Endothelial cell of umbilical vein (primary cell): ENCODE measurements at regions not wholly inside any gene's neighbourhood (a gene's known extent, or its start where the extent isn't known, plus 50 kb on each side); places are given as distances from the start of the nearest gene placed in this dataset.

Source experiments
- BruUV-seq: library from RNA; stranded (reverse); fragments of 400-500 nt; replicated peaks from 2 replicates; lab custom pipeline; 2021; lab: Mats Ljungman, UMichigan
- CTCF ChIA-PET: fragments of 300-600, 350-600 bp; sonication (Branson Sonifier 250); formaldehyde crosslinking; loops from one replicate; lab custom pipeline; 2021; ENCODE audit warnings: antibody characterized with exemption, inconsistent platforms; lab: Charles Lee
- POLR2A ChIA-PET: fragments of 300-600, 350-600 bp; sonication (Branson Sonifier 250); formaldehyde crosslinking; loops from one replicate; lab custom pipeline; 2021; ENCODE audit warnings: antibody characterized with exemption, inconsistent platforms; lab: Charles Lee
- DNase-seq: peaks from one replicate; pipeline ENCODE4 v3.0.0-alpha.2; 2011; ENCODE audit warnings: low read depth, low spot score
- FAIRE-seq: peaks from 2 replicates; lab custom pipeline; 2011; peaks lifted over from hg19 to GRCh38; lab: Jason Lieb, UNC
- H2AFZ ChIP-seq: 2 replicates; pipeline ENCODE4 v1.6.0; 2012; ENCODE audit warnings: low read depth, low read length, control low read depth, inconsistent platforms
- H3K27ac ChIP-seq: 2 replicates; pipeline ENCODE4 v1.5.1; 2011; ENCODE audit warnings: low read depth, mild to moderate bottlenecking, control low read depth, low read length, moderate library complexity; ENCODE audit not compliant: insufficient read depth
- H3K27me3 ChIP-seq, 2 experiments: 2 replicates each; pipeline versions ENCODE4 v1.6.0 to v1.6.1; 2011; ENCODE audit warnings: low read length in 2 of 2, mixed read lengths in 1 of 2; ENCODE audit not compliant: control insufficient read depth in 2 of 2, insufficient read depth in 2 of 2
- H3K36me3 ChIP-seq, 2 experiments: 2 replicates in 1 of 2; 3 replicates in 1 of 2; pipeline ENCODE4 v1.5.1; 2011; ENCODE audit warnings: low read length in 2 of 2, mild to moderate bottlenecking in 1 of 2, moderate library complexity in 1 of 2; ENCODE audit not compliant: control insufficient read depth in 2 of 2, insufficient read depth in 2 of 2; ENCODE audit errors: extremely low read depth in 1 of 2
- H3K4me1 ChIP-seq: 3 replicates; pipeline ENCODE4 v1.5.1; 2011; ENCODE audit warnings: mild to moderate bottlenecking, low read length; ENCODE audit not compliant: control insufficient read depth, insufficient read depth; ENCODE audit errors: extremely low read depth
- H3K4me2 ChIP-seq: 2 replicates; pipeline ENCODE4 v1.6.1; 2011; ENCODE audit warnings: low read length, control low read depth, mixed read lengths; ENCODE audit not compliant: insufficient read depth
- H3K4me3 ChIP-seq, 3 experiments: fragments of 200-600 bp in 1 of 3; sonication (generic), shearing (Covaris generic) in 1 of 3; replicated peaks in 1 of 3; 2 replicates each; pipeline ENCODE4 v1.5.1; 2011 to 2016; ENCODE audit warnings: control low read depth in 3 of 3, low read length in 3 of 3, mild to moderate bottlenecking in 2 of 3, inconsistent platforms in 1 of 3, low read depth in 1 of 3, moderate library complexity in 1 of 3; ENCODE audit not compliant: insufficient read depth in 1 of 3
- H3K79me2 ChIP-seq: 2 replicates; pipeline ENCODE4 v1.6.0; 2012; ENCODE audit warnings: low read length, inconsistent platforms; ENCODE audit not compliant: control insufficient read depth, insufficient read depth
- H3K9ac ChIP-seq: replicated peaks from 2 replicates; pipeline ENCODE3; 2011; ENCODE audit warnings: low read length, control low read depth; ENCODE audit not compliant: insufficient read depth; ENCODE audit errors: extremely low read depth
- H3K9me1 ChIP-seq: replicated peaks from 3 replicates; pipeline ENCODE4 v1.6.0; 2011; ENCODE audit warnings: mild to moderate bottlenecking, low read length; ENCODE audit not compliant: control insufficient read depth, insufficient read depth; ENCODE audit errors: extremely low read depth
- H3K9me3 ChIP-seq: replicated peaks from 2 replicates; pipeline ENCODE4 v1.5.1; 2012; ENCODE audit warnings: low read length, inconsistent platforms; ENCODE audit not compliant: control insufficient read depth, insufficient read depth
- H4K20me1 ChIP-seq: replicated peaks from 2 replicates; pipeline ENCODE3; 2011; ENCODE audit warnings: mild to moderate bottlenecking, low read length; ENCODE audit not compliant: control insufficient read depth, insufficient read depth; ENCODE audit errors: extremely low read depth
- CTCF ChIP-seq, 2 donors: IDR thresholded peaks; 1 replicate in 1 of 2; 2 replicates in 1 of 2; pipeline ENCODE4 v1.5.1; 2011; ENCODE audit warnings: low read length in 2 of 2, mild to moderate bottlenecking in 2 of 2, moderate library complexity in 2 of 2, control low read depth in 1 of 2, inconsistent platforms in 1 of 2, low read depth in 1 of 2; ENCODE audit not compliant: insufficient read depth in 1 of 2; ENCODE audit errors: extremely low read depth in 1 of 2
- EZH2 ChIP-seq: IDR thresholded peaks from 2 replicates; pipeline ENCODE4 v1.6.1; 2012; ENCODE audit warnings: borderline replicate concordance, low read depth, mild to moderate bottlenecking, moderate library complexity, low read length, inconsistent platforms; ENCODE audit not compliant: severe bottlenecking
- FOS ChIP-seq: IDR thresholded peaks from 2 replicates; pipeline ENCODE4 v1.6.1; 2011; ENCODE audit warnings: mild to moderate bottlenecking, low read length, moderate library complexity, borderline replicate concordance; ENCODE audit not compliant: insufficient read depth
- GATA2 ChIP-seq: IDR thresholded peaks from 2 replicates; pipeline ENCODE4 v1.7.0; 2011; ENCODE audit warnings: low read depth, mild to moderate bottlenecking, moderate library complexity, mixed read lengths, low read length; ENCODE audit not compliant: insufficient read length, insufficient read depth
- JUN ChIP-seq: IDR thresholded peaks from 2 replicates; pipeline ENCODE4 v1.6.1; 2011; ENCODE audit warnings: borderline replicate concordance, low read depth; ENCODE audit not compliant: insufficient read length, insufficient read depth
- MAX ChIP-seq: IDR thresholded peaks from 2 replicates; pipeline ENCODE4 v1.6.1; 2011; ENCODE audit not compliant: insufficient read depth, insufficient read length
- MYC ChIP-seq: IDR thresholded peaks from one replicate; pipeline ENCODE4 v1.6.1; 2011; ENCODE audit warnings: mild to moderate bottlenecking, low read depth, low read length
- POLR2A ChIP-seq: IDR thresholded peaks from 2 replicates; pipeline ENCODE4 v1.6.1; 2012; ENCODE audit warnings: low read depth, mild to moderate bottlenecking, control low read depth, low read length
- POLR2AphosphoS5 ChIP-seq: IDR thresholded peaks from 2 replicates; pipeline ENCODE4 v1.6.1; 2012; ENCODE audit warnings: low read depth, mild to moderate bottlenecking, control low read depth, low read length, moderate library complexity; ENCODE audit not compliant: insufficient read depth
- dilution Hi-C: fragments of 300-500 bp; cut with MboI; formaldehyde crosslinking; loops from one replicate; pipeline ENCODE4 v1.15.0; 2019; ENCODE audit warnings: low sequenced_read_pairs; ENCODE audit not compliant: extremely low pct_ligation_motif_present
- intact Hi-C: fragments of 100-400 bp; cut with micrococcal nuclease; formaldehyde crosslinking; loops from one replicate; pipeline ENCODE4 v1.10.0; 2022

- H4K20me1 ChIP-seq = no peaks in the 10 kb centered on the region
- no peaks in the 10 kb centered on the region for H3K4me1 ChIP-seq
- H3K4me3 ChIP-seq = no peak overlapping the region
- no peak overlapping the region for H3K27ac ChIP-seq
- H3K9ac ChIP-seq = no peak overlapping the region
- dilution Hi-C loops = no loop called here
- no peak overlapping the region for H2AFZ ChIP-seq
- H3K4me2 ChIP-seq = no peak overlapping the region
- ChIA-PET POLR2A (no interaction called here), CTCF (interaction anchor here (0.6 to 1.3 kb wide), 2 partner anchors 19 to 927 kb away, joined by 3 to 4 read pairs; no protein-coding TSS in a partner anchor)
- H3K79me2 ChIP-seq = no peaks in the 10 kb centered on the region
- H3K27me3 ChIP-seq = no peaks in the 10 kb centered on the region
- no peaks in the 10 kb centered on the region for H3K36me3 ChIP-seq
- no TSS peak for BruUV-seq
- H3K9me1 ChIP-seq = no peaks in the 10 kb centered on the region
- DNase-seq (no peak), FAIRE-seq (no peak)
- intact Hi-C loops = no loop called here
- TF ChIP-seq JUN = no peak
- TF ChIP-seq MYC = no peak
- TF ChIP-seq GATA2 = no peak
- no peak for TF ChIP-seq POLR2A
- no peaks in the 10 kb centered on the region for H3K9me3 ChIP-seq
Observed at GRCh38 chr2:217632043-217632442, 370.8 kb downstream of the TNS1 start.

GRCh38 chr2:217631115-217631514 is 371.7 kb downstream of the TNS1 start:
- Histone ChIP-seq H3K9me3 (no peaks in the 10 kb centered on the region), H3K27ac (no peak overlapping the region), H3K9ac (no peak overlapping the region), H2AFZ (no peak overlapping the region), H3K79me2 (no peaks in the 10 kb centered on the region), H3K4me1 (no peaks in the 10 kb centered on the region), H3K4me3 (no peak overlapping the region), H3K36me3 (no peaks in the 10 kb centered on the region), H4K20me1 (no peaks in the 10 kb centered on the region), H3K4me2 (no peak overlapping the region), H3K27me3 (no peaks in the 10 kb centered on the region), H3K9me1 (no peaks in the 10 kb centered on the region)
- TF ChIP-seq FOS = no peak
- TF ChIP-seq POLR2AphosphoS5 = no peak
- no peak for TF ChIP-seq MAX
- TF ChIP-seq GATA2 = no peak
- TF ChIP-seq CTCF (IDR thresholded peaks at IDR 0.05; ENCODE audit: extremely low read depth in 1 of 2, insufficient read depth in 1 of 2, low read depth in 1 of 2, low read length in 2 of 2) = no peak
- TF ChIP-seq MYC = no peak
- TF ChIP-seq POLR2A = no peak
- no peak for TF ChIP-seq JUN
- no peak for TF ChIP-seq EZH2
- POLR2A ChIA-PET = no interaction called here
- CTCF ChIA-PET = interaction anchor here (1.3 kb wide), 1 partner anchor 19 kb away, joined by 4 read pairs; no protein-coding TSS in a partner anchor
- no peak for FAIRE-seq
- DNase-seq = no peak
- dilution Hi-C loops (no loop called here), intact Hi-C loops (no loop called here)
- no TSS peak for BruUV-seq
